ENCODE measurements at regions not wholly inside any gene's neighbourhood (a gene's known extent, or its start where the extent isn't known, plus 50 kb on each side); places are given as distances from the start of the nearest gene placed in this dataset.

DNA sequence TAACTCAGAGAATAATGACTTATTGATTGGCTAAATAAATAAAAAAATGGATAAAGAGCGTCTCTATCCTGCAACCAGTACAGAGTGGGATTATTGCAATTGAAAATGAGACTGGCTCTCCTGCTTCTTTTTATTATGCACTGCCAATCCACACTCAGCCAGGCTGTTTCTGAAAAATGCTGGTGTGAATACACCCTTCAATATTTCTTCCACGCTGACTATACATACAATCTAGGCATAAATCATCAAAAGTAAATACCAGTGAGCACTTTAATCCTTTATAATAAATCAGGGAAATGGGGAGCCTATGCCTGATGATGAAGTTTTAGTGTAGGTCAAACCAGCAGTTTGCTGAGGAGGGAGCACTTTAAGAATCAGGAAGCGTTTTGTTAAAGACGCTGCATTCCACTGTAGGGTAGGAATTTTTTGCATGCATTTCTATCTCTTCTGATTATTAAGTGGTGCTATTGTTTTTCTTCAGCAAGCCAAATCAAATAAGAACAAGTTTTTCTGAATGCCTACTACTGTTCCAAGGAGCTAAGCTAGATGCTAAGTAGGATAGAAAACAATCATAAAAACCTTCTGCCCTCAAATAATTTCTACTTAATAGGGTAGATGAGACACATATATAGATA, 781.5 kb downstream of the TBL1XR1 start:
- H3K27me3 Mint-ChIP-seq (ENCODE audit: low read depth): no peaks in the 10 kb centered on the region
- no peak overlapping the region for H3K27ac Mint-ChIP-seq (ENCODE audit: unreplicated experiment)
- DNase-seq (ENCODE audit: low read depth, low spot score): no peak
- no peaks in the 10 kb centered on the region for H3K36me3 Mint-ChIP-seq (ENCODE audit: low read depth)
- H3K9me3 Mint-ChIP-seq: peaks cover 2% of the 10 kb centered on the region
- no peak overlapping the region for H3K4me3 Mint-ChIP-seq
- TF ChIP-seq, protein P1, sequence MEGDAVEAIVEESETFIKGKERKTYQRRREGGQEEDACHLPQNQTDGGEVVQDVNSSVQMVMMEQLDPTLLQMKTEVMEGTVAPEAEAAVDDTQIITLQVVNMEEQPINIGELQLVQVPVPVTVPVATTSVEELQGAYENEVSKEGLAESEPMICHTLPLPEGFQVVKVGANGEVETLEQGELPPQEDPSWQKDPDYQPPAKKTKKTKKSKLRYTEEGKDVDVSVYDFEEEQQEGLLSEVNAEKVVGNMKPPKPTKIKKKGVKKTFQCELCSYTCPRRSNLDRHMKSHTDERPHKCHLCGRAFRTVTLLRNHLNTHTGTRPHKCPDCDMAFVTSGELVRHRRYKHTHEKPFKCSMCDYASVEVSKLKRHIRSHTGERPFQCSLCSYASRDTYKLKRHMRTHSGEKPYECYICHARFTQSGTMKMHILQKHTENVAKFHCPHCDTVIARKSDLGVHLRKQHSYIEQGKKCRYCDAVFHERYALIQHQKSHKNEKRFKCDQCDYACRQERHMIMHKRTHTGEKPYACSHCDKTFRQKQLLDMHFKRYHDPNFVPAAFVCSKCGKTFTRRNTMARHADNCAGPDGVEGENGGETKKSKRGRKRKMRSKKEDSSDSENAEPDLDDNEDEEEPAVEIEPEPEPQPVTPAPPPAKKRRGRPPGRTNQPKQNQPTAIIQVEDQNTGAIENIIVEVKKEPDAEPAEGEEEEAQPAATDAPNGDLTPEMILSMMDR (conservative IDR thresholded peaks at IDR 0.05): no peak
- peaks cover 9% of the 10 kb centered on the region for H3K4me1 Mint-ChIP-seq

DNA sequence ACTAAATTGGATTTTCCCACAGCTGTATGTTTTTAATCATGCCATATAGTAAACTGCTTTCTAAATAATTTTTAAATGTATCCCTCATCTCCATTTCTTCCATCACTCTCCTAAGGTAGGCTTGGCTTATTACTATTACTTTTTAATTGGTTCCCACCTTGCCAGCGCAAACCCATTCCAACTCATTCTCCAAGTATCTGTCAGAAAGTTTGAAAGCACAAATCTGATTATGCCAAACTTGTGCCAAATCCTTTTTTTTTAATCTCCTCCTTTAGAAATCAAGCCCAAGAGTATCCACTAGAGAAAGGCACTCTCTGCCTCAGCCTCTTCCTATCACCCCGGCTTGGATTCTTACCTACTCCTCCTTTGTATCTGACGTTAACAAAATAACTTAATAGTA, 784.5 kb downstream of the TBL1XR1 start:
- no peak overlapping the region for H3K27ac Mint-ChIP-seq (ENCODE audit: unreplicated experiment)
- no peak overlapping the region for H3K4me3 Mint-ChIP-seq
- TF ChIP-seq, protein P1 (conservative IDR thresholded peaks at IDR 0.05): no peak

GRCh38 chr3:176403531-176403930, 793.8 kb downstream of the TBL1XR1 start:
- no peak for DNase-seq (ENCODE audit: low read depth, low spot score)
- H3K27me3 Mint-ChIP-seq (ENCODE audit: low read depth): no peaks in the 10 kb centered on the region
- H3K36me3 Mint-ChIP-seq (ENCODE audit: low read depth): no peaks in the 10 kb centered on the region
- H3K27ac Mint-ChIP-seq (ENCODE audit: unreplicated experiment): no peak overlapping the region
- H3K4me1 Mint-ChIP-seq: no peaks in the 10 kb centered on the region
- peaks cover 4% of the 10 kb centered on the region for H3K9me3 Mint-ChIP-seq
- TF ChIP-seq, protein P1 (conservative IDR thresholded peaks at IDR 0.05): no peak
- no peak overlapping the region for H3K4me3 Mint-ChIP-seq

More for the DNA sequence above, 784.5 kb downstream of the TBL1XR1 start:
- Mint-ChIP-seq H3K4me1 (peaks cover 9% of the 10 kb centered on the region), H3K9me3 (peaks cover 2% of the 10 kb centered on the region), H3K27me3 (ENCODE audit: low read depth) (no peaks in the 10 kb centered on the region), H3K36me3 (ENCODE audit: low read depth) (no peaks in the 10 kb centered on the region)
- no peak for DNase-seq (ENCODE audit: low read depth, low spot score)

DNA sequence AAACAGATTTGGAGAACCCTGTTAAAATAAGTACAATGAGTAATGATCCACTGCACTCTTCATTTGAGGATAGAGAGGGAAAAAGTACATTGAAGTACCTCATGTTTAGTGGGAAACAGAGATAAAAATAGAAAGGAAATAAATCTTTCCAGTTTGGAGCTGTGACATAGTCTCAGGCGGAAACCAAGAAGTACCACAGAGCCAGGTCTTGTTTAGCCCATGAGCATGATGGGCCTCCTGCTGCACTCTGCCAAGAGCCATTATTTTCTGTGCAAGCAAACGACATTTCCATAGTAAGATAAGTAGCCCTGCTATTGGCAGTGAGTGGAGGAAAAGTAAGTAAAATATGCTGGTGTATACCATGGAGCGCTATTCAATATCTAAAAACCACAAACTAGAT, 796.1 kb downstream of the TBL1XR1 start:
- no peak overlapping the region for H3K4me3 Mint-ChIP-seq
- H3K27me3 Mint-ChIP-seq (ENCODE audit: low read depth): no peaks in the 10 kb centered on the region
- TF ChIP-seq, protein P1 (conservative IDR thresholded peaks at IDR 0.05): no peak
- peaks cover 11% of the 10 kb centered on the region for H3K36me3 Mint-ChIP-seq (ENCODE audit: low read depth)
- peaks cover 14% of the 10 kb centered on the region for H3K9me3 Mint-ChIP-seq
- H3K4me1 Mint-ChIP-seq: no peaks in the 10 kb centered on the region
- no peak for DNase-seq (ENCODE audit: low read depth, low spot score)
- no peak overlapping the region for H3K27ac Mint-ChIP-seq (ENCODE audit: unreplicated experiment)

GRCh38 chr3:176399193-176399592, 798.1 kb downstream of the TBL1XR1 start:
- no peak overlapping the region for H3K4me3 Mint-ChIP-seq
- H3K27ac Mint-ChIP-seq (ENCODE audit: unreplicated experiment): no peak overlapping the region

More at GRCh38 chr3:176399193-176399592, 798.1 kb downstream of the TBL1XR1 start:
- no peaks in the 10 kb centered on the region for H3K27me3 Mint-ChIP-seq (ENCODE audit: low read depth)
- TF ChIP-seq, protein P1 (conservative IDR thresholded peaks at IDR 0.05): no peak
- peaks cover 15% of the 10 kb centered on the region for H3K9me3 Mint-ChIP-seq
- no peak for DNase-seq (ENCODE audit: low read depth, low spot score)
- H3K4me1 Mint-ChIP-seq: no peaks in the 10 kb centered on the region
- H3K36me3 Mint-ChIP-seq (ENCODE audit: low read depth): peaks cover 15% of the 10 kb centered on the region

All from neural crest cell (in vitro differentiated cells).